Fibroblast of lung (primary cell): ENCODE measurements at regions not wholly inside any gene's neighbourhood (a gene's known extent, or its start where the extent isn't known, plus 50 kb on each side); places are given as distances from the start of the nearest gene placed in this dataset.

ENCODE experiments used
- DNase-seq, 2 donors: peaks; one replicate each; pipeline versions ENCODE4 v3.0.0 to v3.0.0-alpha.2; 2010; ENCODE audit warnings: low read depth in 2 of 2
- H2AFZ ChIP-seq: 2 replicates; pipeline ENCODE4 v1.5.1; 2012; ENCODE audit warnings: low read length, control low read depth, inconsistent platforms
- H3K27ac ChIP-seq: 2 replicates; pipeline ENCODE4 v1.5.1; 2011; ENCODE audit warnings: low read length, control low read depth; ENCODE audit not compliant: insufficient read depth
- H3K27me3 ChIP-seq: 2 replicates; pipeline ENCODE4 v1.5.1; 2011; ENCODE audit warnings: mild to moderate bottlenecking, low read length; ENCODE audit not compliant: control insufficient read depth, insufficient read depth
- H3K36me3 ChIP-seq: 2 replicates; pipeline ENCODE4 v1.5.1; 2011; ENCODE audit warnings: low read length; ENCODE audit not compliant: control insufficient read depth, insufficient read depth
- H3K4me1 ChIP-seq: 2 replicates; pipeline ENCODE4 v1.5.1; 2011; ENCODE audit warnings: low read length; ENCODE audit not compliant: control insufficient read depth, insufficient read depth; ENCODE audit errors: extremely low read depth
- H3K4me2 ChIP-seq: 2 replicates; pipeline ENCODE4 v1.5.1; 2011; ENCODE audit warnings: low read length, control low read depth; ENCODE audit not compliant: insufficient read depth; ENCODE audit errors: extremely low read depth
- H3K4me3 ChIP-seq, 4 experiments: fragments of 200-600 bp in 1 of 4; sonication (generic) in 1 of 4; replicated peaks in 1 of 4; 2 replicates each; pipeline ENCODE4 v1.5.1; 2011 to 2016; ENCODE audit warnings: low read length in 4 of 4, low read depth in 3 of 4, mild to moderate bottlenecking in 3 of 4, control low read depth in 2 of 4, inconsistent platforms in 1 of 4, mixed read lengths in 1 of 4; ENCODE audit not compliant: insufficient read depth in 1 of 4; ENCODE audit errors: control extremely low read depth in 1 of 4
- H3K79me2 ChIP-seq: 2 replicates; pipeline ENCODE4 v1.5.1; 2012; ENCODE audit warnings: mild to moderate bottlenecking, low read length, inconsistent platforms; ENCODE audit not compliant: control insufficient read depth, insufficient read depth
- H3K9ac ChIP-seq: 2 replicates; pipeline ENCODE4 v1.5.1; 2011; ENCODE audit warnings: mild to moderate bottlenecking, low read length, control low read depth; ENCODE audit not compliant: insufficient read depth
- H3K9me3 ChIP-seq: 2 replicates; pipeline ENCODE4 v1.5.1; 2012; ENCODE audit warnings: low read depth, low read length; ENCODE audit not compliant: control insufficient read depth, insufficient read depth
- H4K20me1 ChIP-seq: 2 replicates; pipeline ENCODE4 v1.5.1; 2011; ENCODE audit warnings: low read length; ENCODE audit not compliant: control insufficient read depth, insufficient read depth; ENCODE audit errors: extremely low read depth
- EZH2 ChIP-seq: IDR thresholded peaks from 2 replicates; pipeline ENCODE4 v1.5.1; 2012; ENCODE audit warnings: low read length, control low read depth, mild to moderate bottlenecking; ENCODE audit errors: missing control alignments
- TF ChIP-seq, protein P1 (sequence below), 2 donors: IDR thresholded peaks in 1 of 2; conservative IDR thresholded peaks in 1 of 2; 1 replicate in 1 of 2; 2 replicates in 1 of 2; pipeline ENCODE4 v1.5.1; 2011 to 2012; ENCODE audit warnings: low read length in 2 of 2, control low read depth in 1 of 2, inconsistent platforms in 1 of 2, low read depth in 1 of 2, mild to moderate bottlenecking in 1 of 2

DNA sequence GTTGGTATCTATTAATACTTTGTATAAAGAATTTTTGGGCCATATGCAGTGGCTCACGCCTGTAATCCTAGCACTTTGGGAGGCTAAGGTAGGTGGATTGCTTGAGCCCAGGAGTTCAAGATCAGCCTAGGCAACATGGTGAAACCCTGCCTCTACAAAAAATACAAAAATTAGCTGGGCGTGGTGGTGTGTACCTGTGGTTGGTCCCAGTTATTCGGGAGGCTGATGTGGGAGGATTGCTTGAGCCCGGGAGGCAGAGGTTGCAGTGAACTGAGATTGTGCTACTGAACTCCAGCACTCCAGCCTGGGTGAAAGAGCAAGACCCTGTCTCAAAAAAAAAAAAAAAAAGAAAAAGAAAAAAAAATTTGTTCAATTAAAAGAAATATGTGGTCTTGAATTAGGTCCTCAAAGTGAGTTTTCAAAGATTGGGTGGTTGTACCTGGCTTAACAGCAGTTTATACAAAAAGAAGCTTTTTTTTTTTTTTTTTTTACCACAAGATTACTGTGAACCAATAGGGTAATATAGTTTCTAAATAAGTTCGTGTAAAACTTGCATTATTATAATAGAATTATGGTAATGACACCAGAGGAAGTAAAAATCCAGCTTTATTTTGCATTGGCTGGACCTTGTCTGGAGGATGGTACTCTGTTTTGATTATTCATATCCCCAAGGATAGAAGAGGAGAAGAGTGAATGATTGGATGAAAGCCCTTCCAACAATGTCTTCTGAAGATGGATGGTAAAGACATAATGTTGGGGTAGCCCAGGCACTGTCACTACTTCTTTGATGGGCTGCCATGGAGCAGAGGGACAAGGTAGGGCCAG, 210.3 kb downstream of the MYCN start:
- Histone ChIP-seq H3K27ac (no peak overlapping the region), H3K79me2 (no peaks in the 10 kb centered on the region), H3K4me2 (no peak overlapping the region), H3K27me3 (no peaks in the 10 kb centered on the region), H3K4me3 (no peak overlapping the region), H3K4me1 (no peaks in the 10 kb centered on the region), H2AFZ (no peak overlapping the region), H3K9me3 (no peaks in the 10 kb centered on the region), H4K20me1 (no peaks in the 10 kb centered on the region), H3K36me3 (no peaks in the 10 kb centered on the region), H3K9ac (no peak overlapping the region)
- TF ChIP-seq EZH2 = no peak
- TF ChIP-seq, protein P1, sequence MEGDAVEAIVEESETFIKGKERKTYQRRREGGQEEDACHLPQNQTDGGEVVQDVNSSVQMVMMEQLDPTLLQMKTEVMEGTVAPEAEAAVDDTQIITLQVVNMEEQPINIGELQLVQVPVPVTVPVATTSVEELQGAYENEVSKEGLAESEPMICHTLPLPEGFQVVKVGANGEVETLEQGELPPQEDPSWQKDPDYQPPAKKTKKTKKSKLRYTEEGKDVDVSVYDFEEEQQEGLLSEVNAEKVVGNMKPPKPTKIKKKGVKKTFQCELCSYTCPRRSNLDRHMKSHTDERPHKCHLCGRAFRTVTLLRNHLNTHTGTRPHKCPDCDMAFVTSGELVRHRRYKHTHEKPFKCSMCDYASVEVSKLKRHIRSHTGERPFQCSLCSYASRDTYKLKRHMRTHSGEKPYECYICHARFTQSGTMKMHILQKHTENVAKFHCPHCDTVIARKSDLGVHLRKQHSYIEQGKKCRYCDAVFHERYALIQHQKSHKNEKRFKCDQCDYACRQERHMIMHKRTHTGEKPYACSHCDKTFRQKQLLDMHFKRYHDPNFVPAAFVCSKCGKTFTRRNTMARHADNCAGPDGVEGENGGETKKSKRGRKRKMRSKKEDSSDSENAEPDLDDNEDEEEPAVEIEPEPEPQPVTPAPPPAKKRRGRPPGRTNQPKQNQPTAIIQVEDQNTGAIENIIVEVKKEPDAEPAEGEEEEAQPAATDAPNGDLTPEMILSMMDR (conservative IDR thresholded peaks at IDR 0.05 in 1 of 2, IDR thresholded peaks at IDR 0.05 in 1 of 2; ENCODE audit: low read depth in 1 of 2, low read length in 2 of 2) = no peak
- no peak for DNase-seq

DNA sequence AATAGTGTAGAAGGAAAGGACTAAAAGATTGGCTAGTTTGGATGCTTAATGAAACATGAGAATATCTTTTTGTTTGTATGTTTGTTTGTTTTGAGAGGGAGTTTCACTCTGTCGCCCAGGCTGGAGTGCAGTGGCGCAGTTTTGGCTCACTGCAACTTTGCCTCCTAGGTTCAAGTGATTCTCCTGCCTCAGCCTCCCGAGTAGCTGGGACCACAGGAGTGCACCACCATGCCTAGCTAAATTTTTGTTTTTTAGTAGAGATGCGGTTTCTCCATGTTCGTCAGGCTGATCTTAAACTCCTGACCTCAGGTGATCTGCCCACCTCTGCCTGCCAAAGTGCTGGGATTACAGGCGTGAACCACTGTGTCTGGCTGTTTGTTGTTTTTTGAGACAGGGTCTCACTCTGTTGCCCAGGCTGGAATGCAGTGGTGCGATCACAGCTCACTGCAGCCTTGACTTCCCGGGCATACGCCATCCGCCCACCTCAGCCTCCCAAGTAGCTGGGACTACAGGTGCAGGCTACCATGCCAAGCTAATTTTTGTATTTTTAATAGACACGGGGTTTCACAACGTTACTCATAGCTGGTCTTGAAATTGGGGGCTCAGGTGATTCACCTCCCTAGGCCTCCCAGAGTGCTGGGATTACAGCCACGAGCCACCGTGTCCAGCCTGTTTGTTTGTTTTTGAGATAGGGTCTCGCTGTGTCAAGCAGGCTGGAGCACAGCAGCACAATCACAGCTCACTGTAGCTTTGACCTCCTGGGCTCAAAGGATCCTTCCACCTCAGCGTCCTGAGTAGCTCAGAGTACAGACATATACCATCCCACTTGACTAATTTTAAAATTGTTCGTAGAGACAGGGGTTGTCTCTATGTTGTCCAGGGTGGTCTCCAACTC, 209.2 kb downstream of the MYCN start:
- TF ChIP-seq EZH2 = no peak
- TF ChIP-seq, protein P1 (conservative IDR thresholded peaks at IDR 0.05 in 1 of 2, IDR thresholded peaks at IDR 0.05 in 1 of 2; ENCODE audit: low read depth in 1 of 2, low read length in 2 of 2) = no peak
- Histone ChIP-seq H3K4me2 (no peak overlapping the region), H3K27me3 (no peaks in the 10 kb centered on the region), H2AFZ (no peak overlapping the region), H3K9me3 (no peaks in the 10 kb centered on the region), H3K79me2 (no peaks in the 10 kb centered on the region), H3K4me3 (no peak overlapping the region), H3K9ac (no peak overlapping the region), H3K27ac (no peak overlapping the region), H3K36me3 (no peaks in the 10 kb centered on the region), H3K4me1 (no peaks in the 10 kb centered on the region), H4K20me1 (no peaks in the 10 kb centered on the region)
- no peak for DNase-seq

DNA sequence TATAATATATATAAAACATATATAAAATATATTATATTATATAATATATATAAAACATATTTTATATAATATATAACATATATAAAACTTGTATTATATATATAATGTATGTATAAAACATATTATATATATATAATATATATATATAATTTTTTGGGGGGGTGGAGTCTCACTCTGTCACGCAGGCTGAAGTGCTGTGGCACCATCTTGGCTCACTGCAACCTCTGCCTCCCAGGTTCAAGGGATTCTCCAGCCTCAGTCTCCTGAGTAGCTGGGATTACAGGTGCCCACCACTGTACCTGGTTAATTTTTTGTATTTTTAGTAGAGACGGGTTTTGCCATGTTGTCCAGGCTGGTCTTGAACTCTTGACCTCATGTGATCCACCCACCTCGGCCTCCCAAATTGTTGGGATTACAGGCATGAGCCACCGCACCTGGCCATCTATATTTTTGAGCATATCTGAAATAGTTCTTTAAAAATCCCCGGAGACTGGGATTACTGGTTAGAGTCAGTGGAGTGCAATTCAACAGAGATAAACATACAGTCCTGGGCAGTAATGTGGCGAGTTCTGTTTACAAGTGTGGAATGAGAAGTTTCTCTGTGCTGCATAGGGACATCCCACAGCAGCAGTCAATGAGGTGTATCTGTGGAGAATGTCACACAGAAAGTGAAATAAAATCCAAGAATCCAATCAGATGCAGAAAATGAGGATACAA, 208.4 kb downstream of the MYCN start:
- H3K27ac ChIP-seq = no peak overlapping the region
- no peak for DNase-seq
- no peak overlapping the region for H3K4me3 ChIP-seq
- no peaks in the 10 kb centered on the region for H3K9me3 ChIP-seq
- no peaks in the 10 kb centered on the region for H3K36me3 ChIP-seq
- H3K9ac ChIP-seq = no peak overlapping the region
- no peak overlapping the region for H2AFZ ChIP-seq
- no peaks in the 10 kb centered on the region for H3K27me3 ChIP-seq
- no peak overlapping the region for H3K4me2 ChIP-seq
- no peak for TF ChIP-seq EZH2
- TF ChIP-seq, protein P1 (conservative IDR thresholded peaks at IDR 0.05 in 1 of 2, IDR thresholded peaks at IDR 0.05 in 1 of 2; ENCODE audit: low read depth in 1 of 2, low read length in 2 of 2) = no peak
- no peaks in the 10 kb centered on the region for H4K20me1 ChIP-seq
- no peaks in the 10 kb centered on the region for H3K4me1 ChIP-seq
- no peaks in the 10 kb centered on the region for H3K79me2 ChIP-seq
